Amygdala (tissue), 56 donors: ENCODE measurements at regions not wholly inside any gene's neighbourhood (a gene's known extent, or its start where the extent isn't known, plus 50 kb on each side); places are given as distances from the start of the nearest gene placed in this dataset.
"Not testable (repeated sequence)": the region's sequence is repeated elsewhere in the genome, so short reads cannot be mapped to it uniquely, and the experiment has no call there.

Experiments
- DNase-seq, 56 donors: peaks; one replicate each; lab custom pipeline; 2025; lab: John Stamatoyannopoulos, UW

DNA sequence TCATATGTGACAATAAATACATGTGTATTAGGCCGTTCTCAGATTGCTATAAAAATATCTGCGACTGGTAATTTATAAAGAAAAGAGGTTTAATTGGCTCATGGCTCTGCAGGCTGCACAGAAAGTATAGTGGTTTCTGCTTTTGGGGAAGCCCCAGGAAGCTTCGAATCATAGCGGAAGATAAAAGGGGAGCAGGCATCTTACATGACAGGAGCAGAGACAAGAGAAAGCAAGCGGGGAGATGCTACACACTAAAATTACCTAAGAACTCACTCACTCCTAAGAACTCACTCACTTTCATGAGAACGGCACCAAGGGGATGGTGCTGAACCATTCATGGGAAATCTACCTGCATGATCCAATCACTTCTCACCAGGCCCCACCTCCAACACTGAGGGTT, 284.9 kb downstream of the OTUD1 start:
- no peak for DNase-seq

- no peak for DNase-seq
Measured at GRCh38 chr10:23725548-23725947, 286.7 kb downstream of the OTUD1 start.

- DNase-seq: no peak
Measured at GRCh38 chr10:23742368-23742767, 303.5 kb downstream of the OTUD1 start.

- no peak for DNase-seq
Measured at GRCh38 chr10:23742807-23743206, 303.9 kb downstream of the OTUD1 start.

- no peak for DNase-seq
Measured at GRCh38 chr10:23754179-23754578, 315.3 kb downstream of the OTUD1 start.

- DNase-seq: no peak
Measured at GRCh38 chr10:23754941-23755340, 316.1 kb downstream of the OTUD1 start.

- DNase-seq: no peak
Measured at GRCh38 chr10:23755556-23755955, 316.7 kb downstream of the OTUD1 start.

DNA sequence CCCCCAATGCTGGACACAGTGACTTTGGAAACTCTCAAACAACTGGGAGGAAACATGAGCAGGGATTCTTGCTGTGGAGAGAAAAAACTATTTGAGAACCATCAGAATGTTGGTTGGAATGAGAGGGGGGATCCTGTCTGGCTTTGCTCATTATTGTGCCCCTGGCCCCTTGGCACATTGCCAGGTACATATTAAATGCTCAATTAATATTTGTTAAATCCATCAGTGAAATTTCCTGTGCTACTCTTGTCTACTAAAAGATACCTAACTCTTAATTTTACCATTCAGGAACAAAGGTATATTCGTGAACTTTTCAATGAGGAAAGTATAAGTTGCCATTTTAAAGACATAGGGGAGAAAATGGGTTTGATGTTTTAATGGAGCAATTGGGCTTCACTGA, 329.4 kb downstream of the OTUD1 start:
- DNase-seq: no peak

GRCh38 chr10:23777153-23777552, 338.3 kb downstream of the OTUD1 start:
- DNase-seq: no peak

- no peak for DNase-seq
Measured at GRCh38 chr10:23779301-23779700, 340.4 kb downstream of the OTUD1 start.

GRCh38 chr10:23780331-23780730, 341.5 kb downstream of the OTUD1 start:
- DNase-seq: no peak

DNA sequence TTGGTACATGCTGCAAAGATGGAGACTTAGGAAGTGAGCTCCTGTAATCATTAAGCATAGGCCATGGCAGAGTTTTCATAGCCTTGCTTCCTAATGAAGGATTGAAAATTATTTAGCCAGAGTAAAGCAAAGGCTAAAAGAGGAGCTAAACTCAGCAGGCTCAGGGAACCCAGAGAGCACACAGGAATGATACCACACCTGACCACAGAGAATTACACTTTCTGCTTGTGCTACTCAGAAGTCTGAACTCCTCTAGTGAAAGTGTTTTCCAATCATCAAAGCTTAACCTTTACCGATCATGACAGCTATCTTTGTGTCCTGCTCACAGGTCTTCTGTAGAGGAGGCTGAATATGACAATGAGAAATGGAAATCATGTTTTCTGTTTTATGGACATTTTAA, 347.7 kb downstream of the OTUD1 start:
- no peak for DNase-seq

- no peak for DNase-seq
Measured at GRCh38 chr10:23793577-23793976, 354.7 kb downstream of the OTUD1 start.

DNA sequence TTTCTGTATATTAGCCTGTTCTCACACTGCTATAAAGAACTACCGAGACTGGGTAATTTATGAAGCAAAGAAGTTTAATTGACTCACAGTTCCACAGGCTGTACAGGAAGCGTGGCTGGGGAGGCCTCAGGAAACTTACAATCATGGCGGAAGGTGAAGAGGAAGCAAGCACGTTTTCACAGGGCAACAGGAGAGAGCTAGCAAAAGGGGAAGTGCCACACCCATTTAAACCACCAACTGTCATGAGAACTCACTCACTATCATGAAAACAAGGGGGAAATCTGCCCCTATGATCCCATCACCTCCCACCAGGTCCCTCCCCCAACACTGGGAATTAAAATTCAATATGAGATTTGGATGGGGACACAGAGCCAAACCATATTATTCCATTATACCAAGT, 358.6 kb downstream of the OTUD1 start:
- not testable (repeated sequence) for DNase-seq

DNA sequence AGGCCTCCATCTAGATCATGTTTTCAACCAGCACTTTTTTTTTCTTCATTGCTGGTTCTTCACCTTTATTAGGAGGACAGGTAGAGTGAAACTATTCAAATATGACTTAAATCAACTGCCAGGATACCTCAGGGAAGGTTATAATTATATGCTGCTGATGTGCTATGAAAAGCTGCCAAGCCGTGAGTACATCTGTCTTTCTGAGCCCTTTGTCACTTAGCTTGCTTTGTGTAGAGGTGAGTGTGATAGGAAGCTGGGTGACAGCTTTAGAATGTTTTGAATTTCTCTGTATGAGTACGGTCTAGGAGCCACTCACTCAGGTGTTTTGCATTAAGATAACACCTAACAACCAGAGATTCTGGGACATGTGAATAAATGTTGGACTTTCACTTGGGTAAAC, 365.2 kb downstream of the OTUD1 start:
- DNase-seq: no peak

DNA sequence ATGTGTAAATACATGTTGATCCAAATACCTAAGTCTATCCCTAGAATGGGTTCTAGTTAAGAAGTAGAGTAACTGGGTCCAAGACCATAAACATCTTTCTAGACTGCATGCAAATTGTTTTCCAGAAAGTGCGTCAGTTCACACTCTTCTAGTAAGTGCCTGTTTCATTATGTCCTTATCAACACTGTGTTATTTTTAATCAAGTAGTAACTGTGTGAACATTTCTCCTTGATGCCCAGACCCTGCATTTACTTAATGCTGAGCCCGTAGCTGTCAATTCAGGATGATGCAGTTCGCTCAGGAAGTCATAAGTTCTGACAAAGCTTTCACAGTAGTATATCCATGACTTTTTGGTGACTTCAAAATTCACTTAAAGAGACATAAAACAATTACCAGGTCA, 374.8 kb downstream of the OTUD1 start:
- DNase-seq: no peak

DNA sequence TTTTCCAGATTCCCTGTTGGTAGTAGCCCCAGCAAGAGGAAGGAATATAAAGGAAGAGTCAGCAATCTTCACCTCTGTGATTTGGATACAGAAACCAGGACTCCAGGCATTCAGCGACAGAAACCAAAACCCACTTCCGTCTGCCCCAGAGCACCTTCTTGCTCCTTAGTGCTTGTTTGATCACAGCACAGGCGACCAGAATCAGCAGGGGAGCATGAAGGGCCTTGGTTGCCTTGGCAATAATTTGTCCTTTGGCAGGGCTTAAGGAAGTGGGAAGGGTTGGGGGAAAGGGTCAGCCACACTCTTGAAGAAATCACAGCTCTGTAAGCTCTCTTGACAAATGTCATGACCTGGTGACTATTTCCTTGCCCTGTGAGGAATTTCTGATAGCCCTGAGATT, 379.6 kb downstream of the OTUD1 start:
- DNase-seq: no peak

DNA sequence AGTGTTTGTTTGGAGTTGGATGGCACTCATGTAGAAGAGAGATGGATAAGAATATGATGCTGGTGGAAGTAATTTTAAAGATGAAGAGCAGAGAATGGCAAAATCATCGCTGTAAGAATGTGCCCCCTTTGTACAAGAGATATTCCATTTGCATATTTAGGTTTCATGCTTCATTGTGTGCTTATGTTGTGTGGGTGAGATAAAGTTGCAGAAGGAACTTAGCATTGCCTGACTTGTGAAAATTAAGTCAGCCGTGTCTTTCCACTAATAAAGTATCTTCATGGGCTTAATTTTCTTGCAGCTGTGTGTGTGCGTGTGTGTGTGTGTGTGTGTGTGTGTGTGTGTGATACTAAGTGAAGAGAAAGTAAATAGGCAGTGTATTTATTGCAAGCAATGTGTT, 381.9 kb downstream of the OTUD1 start:
- no peak for DNase-seq

DNA sequence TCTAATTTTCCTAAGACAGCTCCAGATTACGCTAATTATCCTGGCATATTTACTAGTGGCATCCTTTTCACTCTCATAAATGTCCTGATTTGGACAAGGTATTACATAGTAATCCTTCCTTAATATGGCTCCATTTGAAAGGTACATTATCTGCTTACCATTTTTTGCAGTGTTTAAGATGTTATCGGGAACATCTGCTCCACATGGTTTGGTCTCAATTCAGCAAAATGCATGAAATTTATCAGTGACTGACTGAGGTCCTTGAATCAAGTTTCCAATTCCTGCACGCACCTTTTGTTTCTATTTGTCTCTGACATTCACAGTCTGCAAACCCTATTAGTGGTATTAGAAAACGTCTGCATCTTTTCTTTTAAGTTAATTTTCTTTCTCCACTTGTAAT, 384.1 kb upstream of the KIAA1217 start:
- no peak for DNase-seq

- no peak for DNase-seq
Measured at GRCh38 chr10:23826421-23826820, 382.5 kb upstream of the KIAA1217 start.

- DNase-seq: no peak
Measured at GRCh38 chr10:23829556-23829955, 379.4 kb upstream of the KIAA1217 start.

GRCh38 chr10:23834091-23834490, 374.8 kb upstream of the KIAA1217 start:
- no peak for DNase-seq

DNA sequence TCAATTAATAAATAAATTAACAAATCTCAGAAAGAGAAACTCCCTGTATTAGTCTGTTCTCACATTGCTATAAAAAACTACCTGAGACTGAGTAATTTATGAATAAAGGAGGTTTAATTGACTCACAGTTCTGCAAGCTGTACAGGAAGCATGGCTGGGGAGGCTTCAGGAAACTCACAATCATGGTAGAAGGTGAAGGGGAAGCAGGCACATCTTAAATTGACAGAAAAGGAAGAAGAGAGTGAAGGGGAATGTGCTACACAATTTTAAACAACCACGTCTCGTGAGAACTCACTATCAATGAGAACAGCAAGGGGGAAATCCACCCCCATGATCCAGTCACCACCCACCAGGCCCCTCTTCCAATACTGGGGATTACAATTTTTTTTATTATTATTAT, 358.3 kb upstream of the KIAA1217 start:
- DNase-seq: no peak

DNA sequence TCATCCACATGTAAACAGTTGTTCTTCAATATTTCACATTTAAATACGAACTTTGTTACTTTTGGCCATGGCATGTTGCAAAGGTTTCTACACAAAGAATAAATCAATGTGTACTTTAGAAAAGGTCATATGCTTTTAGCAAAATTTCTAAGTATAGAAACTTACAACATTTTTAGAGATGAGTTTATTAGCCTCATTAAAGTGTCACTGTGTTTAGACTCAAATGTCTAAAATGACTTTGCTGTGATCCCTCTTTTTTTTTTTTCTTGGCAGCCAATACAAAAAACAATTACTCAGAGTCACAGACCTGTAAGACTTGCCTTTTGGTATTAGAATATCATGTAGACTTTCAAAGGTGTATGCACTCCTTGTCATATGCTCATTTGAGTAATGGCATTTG, 349.3 kb upstream of the KIAA1217 start:
- DNase-seq: no peak
